ENCODE measurements at regions not wholly inside any gene's neighbourhood (a gene's known extent, or its start where the extent isn't known, plus 50 kb on each side); places are given as distances from the start of the nearest gene placed in this dataset.
"Not testable (repeated sequence)": the region's sequence is repeated elsewhere in the genome, so short reads cannot be mapped to it uniquely, and the experiment has no call there.

- no peak overlapping the region for H3K27ac ChIP-seq (ENCODE audit: low read depth, low read length)
- DNase-seq (ENCODE audit: insufficient read length, low spot score, missing footprints), result no peak
- no peak overlapping the region for H3K4me3 ChIP-seq (ENCODE audit: insufficient read depth, low read length)
- H3K4me1 ChIP-seq (ENCODE audit: insufficient read depth, low read length), result no peaks in the 10 kb centered on the region
- H3K4me2 ChIP-seq (ENCODE audit: insufficient read depth, low read length), result no peak overlapping the region
- peaks cover 47% of the 10 kb centered on the region for H4K20me1 ChIP-seq (ENCODE audit: insufficient read depth, low read length)
- TF ChIP-seq, protein P1, sequence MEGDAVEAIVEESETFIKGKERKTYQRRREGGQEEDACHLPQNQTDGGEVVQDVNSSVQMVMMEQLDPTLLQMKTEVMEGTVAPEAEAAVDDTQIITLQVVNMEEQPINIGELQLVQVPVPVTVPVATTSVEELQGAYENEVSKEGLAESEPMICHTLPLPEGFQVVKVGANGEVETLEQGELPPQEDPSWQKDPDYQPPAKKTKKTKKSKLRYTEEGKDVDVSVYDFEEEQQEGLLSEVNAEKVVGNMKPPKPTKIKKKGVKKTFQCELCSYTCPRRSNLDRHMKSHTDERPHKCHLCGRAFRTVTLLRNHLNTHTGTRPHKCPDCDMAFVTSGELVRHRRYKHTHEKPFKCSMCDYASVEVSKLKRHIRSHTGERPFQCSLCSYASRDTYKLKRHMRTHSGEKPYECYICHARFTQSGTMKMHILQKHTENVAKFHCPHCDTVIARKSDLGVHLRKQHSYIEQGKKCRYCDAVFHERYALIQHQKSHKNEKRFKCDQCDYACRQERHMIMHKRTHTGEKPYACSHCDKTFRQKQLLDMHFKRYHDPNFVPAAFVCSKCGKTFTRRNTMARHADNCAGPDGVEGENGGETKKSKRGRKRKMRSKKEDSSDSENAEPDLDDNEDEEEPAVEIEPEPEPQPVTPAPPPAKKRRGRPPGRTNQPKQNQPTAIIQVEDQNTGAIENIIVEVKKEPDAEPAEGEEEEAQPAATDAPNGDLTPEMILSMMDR (IDR thresholded peaks at IDR 0.05; ENCODE audit: extremely low read depth, low read depth, low read length), result no peak
- no peaks in the 10 kb centered on the region for H3K9me3 ChIP-seq (ENCODE audit: low read depth, low read length)
- H3K27me3 ChIP-seq (ENCODE audit: insufficient read depth, low read length), result no peaks in the 10 kb centered on the region
- peaks cover 10% of the 10 kb centered on the region for H3K36me3 ChIP-seq (ENCODE audit: insufficient read depth, low read length)
- H2AFZ ChIP-seq (ENCODE audit: low read length), result no peak overlapping the region
- H3K79me2 ChIP-seq (ENCODE audit: insufficient read depth, low read length), result peaks cover 81% of the 10 kb centered on the region
Observed at GRCh38 chrX:73965833-73966232, 113.3 kb upstream of the XIST start.

- H3K27ac ChIP-seq (ENCODE audit: low read depth, low read length), result no peak overlapping the region
- H2AFZ ChIP-seq (ENCODE audit: low read length), result no peak overlapping the region
- no peaks in the 10 kb centered on the region for H3K27me3 ChIP-seq (ENCODE audit: insufficient read depth, low read length)
- H3K36me3 ChIP-seq (ENCODE audit: insufficient read depth, low read length), result peaks cover 4% of the 10 kb centered on the region
- H3K4me1 ChIP-seq (ENCODE audit: insufficient read depth, low read length), result no peaks in the 10 kb centered on the region
- TF ChIP-seq, protein P1 (IDR thresholded peaks at IDR 0.05; ENCODE audit: extremely low read depth, low read depth, low read length), result no peak
- H3K4me2 ChIP-seq (ENCODE audit: insufficient read depth, low read length), result no peak overlapping the region
- H3K79me2 ChIP-seq (ENCODE audit: insufficient read depth, low read length), result peaks cover 83% of the 10 kb centered on the region
- peaks cover 54% of the 10 kb centered on the region for H4K20me1 ChIP-seq (ENCODE audit: insufficient read depth, low read length)
- H3K4me3 ChIP-seq (ENCODE audit: insufficient read depth, low read length), result no peak overlapping the region
- H3K9me3 ChIP-seq (ENCODE audit: low read depth, low read length), result no peaks in the 10 kb centered on the region
- no peak for DNase-seq (ENCODE audit: insufficient read length, low spot score, missing footprints)
Observed at GRCh38 chrX:73964579-73964978, 112.1 kb upstream of the XIST start.

DNA sequence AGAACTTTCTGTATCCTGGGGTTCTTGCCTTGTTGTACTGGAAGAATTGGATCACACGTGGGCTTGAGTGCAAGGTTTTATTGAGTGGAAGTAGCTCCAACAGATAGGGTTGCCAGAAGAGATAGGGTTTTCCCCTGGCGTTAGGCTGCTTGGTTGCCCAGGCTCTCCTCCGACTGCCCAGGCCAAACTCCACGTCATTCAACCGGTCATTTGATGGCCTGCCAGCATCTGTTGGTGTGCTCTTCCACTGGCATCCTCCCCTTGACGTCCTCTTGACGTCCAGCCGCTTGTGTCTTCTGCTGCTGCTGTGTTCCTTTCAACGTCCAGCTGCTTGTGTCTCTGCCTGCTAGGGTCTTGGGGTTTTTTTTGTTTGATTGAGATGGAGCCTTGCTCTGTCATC lies 111.2 kb upstream of the XIST start:
- H3K79me2 ChIP-seq (ENCODE audit: insufficient read depth, low read length), result peaks cover 86% of the 10 kb centered on the region
- H3K4me2 ChIP-seq (ENCODE audit: insufficient read depth, low read length), result no peak overlapping the region
- no peaks in the 10 kb centered on the region for H3K9me3 ChIP-seq (ENCODE audit: low read depth, low read length)
- H2AFZ ChIP-seq (ENCODE audit: low read length), result no peak overlapping the region
- peaks cover 4% of the 10 kb centered on the region for H3K36me3 ChIP-seq (ENCODE audit: insufficient read depth, low read length)
- DNase-seq (ENCODE audit: insufficient read length, low spot score, missing footprints), result no peak
- peaks cover 54% of the 10 kb centered on the region for H4K20me1 ChIP-seq (ENCODE audit: insufficient read depth, low read length)
- TF ChIP-seq, protein P1 (IDR thresholded peaks at IDR 0.05; ENCODE audit: extremely low read depth, low read depth, low read length), result no peak
- H3K4me3 ChIP-seq (ENCODE audit: insufficient read depth, low read length), result no peak overlapping the region
- no peaks in the 10 kb centered on the region for H3K27me3 ChIP-seq (ENCODE audit: insufficient read depth, low read length)
- H3K27ac ChIP-seq (ENCODE audit: low read depth, low read length), result no peak overlapping the region
- no peaks in the 10 kb centered on the region for H3K4me1 ChIP-seq (ENCODE audit: insufficient read depth, low read length)

GRCh38 chrX:73962948-73963347 lies 110.4 kb upstream of the XIST start:
- TF ChIP-seq, protein P1 (IDR thresholded peaks at IDR 0.05; ENCODE audit: extremely low read depth, low read depth, low read length), result no peak
- H3K27me3 ChIP-seq (ENCODE audit: insufficient read depth, low read length), result no peaks in the 10 kb centered on the region
- no peak overlapping the region for H2AFZ ChIP-seq (ENCODE audit: low read length)
- H3K9me3 ChIP-seq (ENCODE audit: low read depth, low read length), result no peaks in the 10 kb centered on the region
- no peak overlapping the region for H3K27ac ChIP-seq (ENCODE audit: low read depth, low read length)
- peaks cover 89% of the 10 kb centered on the region for H3K79me2 ChIP-seq (ENCODE audit: insufficient read depth, low read length)
- H4K20me1 ChIP-seq (ENCODE audit: insufficient read depth, low read length), result peaks cover 50% of the 10 kb centered on the region
- H3K4me3 ChIP-seq (ENCODE audit: insufficient read depth, low read length), result no peak overlapping the region
- DNase-seq (ENCODE audit: insufficient read length, low spot score, missing footprints), result no peak
- H3K4me2 ChIP-seq (ENCODE audit: insufficient read depth, low read length), result no peak overlapping the region
- no peaks in the 10 kb centered on the region for H3K4me1 ChIP-seq (ENCODE audit: insufficient read depth, low read length)
- peaks cover 4% of the 10 kb centered on the region for H3K36me3 ChIP-seq (ENCODE audit: insufficient read depth, low read length)

- Histone ChIP-seq H4K20me1 (ENCODE audit: insufficient read depth, low read length) (peaks cover 52% of the 10 kb centered on the region), H3K79me2 (ENCODE audit: insufficient read depth, low read length) (peaks cover 90% of the 10 kb centered on the region)
- not testable (repeated sequence) for H3K4me1 ChIP-seq (ENCODE audit: insufficient read depth, low read length); H3K9me3 ChIP-seq (ENCODE audit: low read depth, low read length); DNase-seq (ENCODE audit: insufficient read length, low spot score, missing footprints); H3K4me3 ChIP-seq (ENCODE audit: insufficient read depth, low read length); H3K27me3 ChIP-seq (ENCODE audit: insufficient read depth, low read length); H3K4me2 ChIP-seq (ENCODE audit: insufficient read depth, low read length); H3K36me3 ChIP-seq (ENCODE audit: insufficient read depth, low read length); H2AFZ ChIP-seq (ENCODE audit: low read length); H3K27ac ChIP-seq (ENCODE audit: low read depth, low read length)
Observed at GRCh38 chrX:73961867-73962266, 109.4 kb upstream of the XIST start.

Measured in osteoblast (primary cell).